ENCODE measurements at regions not wholly inside any gene's neighbourhood (a gene's known extent, or its start where the extent isn't known, plus 50 kb on each side); places are given as distances from the start of the nearest gene placed in this dataset.
"Not testable (repeated sequence)": the region's sequence is repeated elsewhere in the genome, so short reads cannot be mapped to it uniquely, and the experiment has no call there.

- DNase-seq (ENCODE audit: low read depth in 2 of 2): no peak
Measured at GRCh38 chr7:131961054-131961680, 404.7 kb upstream of the PODXL start.

GRCh38 chr7:131959106-131959812 is 402.8 kb upstream of the PODXL start:
- DNase-seq (ENCODE audit: low read depth in 2 of 2): no peak

GRCh38 chr7:131957338-131958020 is 401.1 kb upstream of the PODXL start:
- peak in 1 of 2 donors; percentile 26 for DNase-seq (ENCODE audit: low read depth in 2 of 2)

GRCh38 chr7:131956864-131957263 is 400.4 kb upstream of the PODXL start:
- no peak for DNase-seq (ENCODE audit: low read depth in 2 of 2)

GRCh38 chr7:131955679-131956078 is 399.3 kb upstream of the PODXL start:
- DNase-seq (ENCODE audit: low read depth in 2 of 2): no peak

- DNase-seq (ENCODE audit: low read depth in 2 of 2): no peak
Measured at GRCh38 chr7:131953184-131953583, 396.8 kb upstream of the PODXL start.

GRCh38 chr7:131952365-131952764 is 395.9 kb upstream of the PODXL start:
- DNase-seq (ENCODE audit: low read depth in 2 of 2): no peak

- DNase-seq (ENCODE audit: low read depth in 2 of 2): no peak
Measured at GRCh38 chr7:131950758-131951157, 394.3 kb upstream of the PODXL start.

GRCh38 chr7:131949659-131950058 is 393.2 kb upstream of the PODXL start:
- no peak for DNase-seq (ENCODE audit: low read depth in 2 of 2)

- DNase-seq (ENCODE audit: low read depth in 2 of 2): peak in 1 of 2 donors; percentile 55
Measured at GRCh38 chr7:131948434-131949053, 392.1 kb upstream of the PODXL start.

GRCh38 chr7:131947661-131948060 is 391.2 kb upstream of the PODXL start:
- DNase-seq (ENCODE audit: low read depth in 2 of 2): no peak

GRCh38 chr7:131945957-131946544 is 389.6 kb upstream of the PODXL start:
- peak in 1 of 2 donors; percentile 2 for DNase-seq (ENCODE audit: low read depth in 2 of 2)

GRCh38 chr7:131945313-131945911 is 389.0 kb upstream of the PODXL start:
- peak; percentile 45 to 56 for DNase-seq (ENCODE audit: low read depth in 2 of 2)

GRCh38 chr7:131944556-131945069 is 388.2 kb upstream of the PODXL start:
- no peak for DNase-seq (ENCODE audit: low read depth in 2 of 2)

GRCh38 chr7:131943646-131944045 is 387.2 kb upstream of the PODXL start:
- DNase-seq (ENCODE audit: low read depth in 2 of 2): no peak

GRCh38 chr7:131943211-131943610 is 386.8 kb upstream of the PODXL start:
- DNase-seq (ENCODE audit: low read depth in 2 of 2): no peak

GRCh38 chr7:131942287-131943150 is 386.1 kb upstream of the PODXL start:
- DNase-seq (ENCODE audit: low read depth in 2 of 2): no peak

GRCh38 chr7:131941291-131941690 is 384.9 kb upstream of the PODXL start:
- DNase-seq (ENCODE audit: low read depth in 2 of 2): no peak

- DNase-seq (ENCODE audit: low read depth in 2 of 2): no peak
Measured at GRCh38 chr7:131940621-131941165, 384.3 kb upstream of the PODXL start.

- DNase-seq (ENCODE audit: low read depth in 2 of 2): not testable (repeated sequence)
Measured at GRCh38 chr7:131938788-131939187, 382.4 kb upstream of the PODXL start.

Measured in lung microvascular endothelial cell (primary cell).